ENCODE measurements at regions not wholly inside any gene's neighbourhood (a gene's known extent, or its start where the extent isn't known, plus 50 kb on each side); places are given as distances from the start of the nearest gene placed in this dataset.

DNA sequence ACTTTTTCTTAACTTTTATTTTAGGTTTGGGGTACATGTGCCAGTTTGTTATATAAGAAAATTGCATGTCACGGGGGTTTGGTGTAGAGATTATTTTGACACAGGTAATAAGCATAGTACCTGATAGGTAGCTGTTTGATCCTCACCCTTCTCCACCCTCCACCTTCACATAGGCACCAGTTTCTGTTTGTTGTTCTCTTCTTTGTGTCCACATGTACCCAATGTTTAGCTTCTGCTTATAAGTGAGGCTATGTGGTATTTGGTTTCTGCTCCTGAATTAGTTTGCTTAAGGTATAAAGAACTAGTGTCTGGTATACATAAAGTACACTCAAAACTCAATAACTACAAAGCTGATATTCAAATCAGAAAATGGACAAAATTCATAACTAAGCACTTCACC, 654.6 kb upstream of the LINC00305 start:
- TF ChIP-seq, protein P1, sequence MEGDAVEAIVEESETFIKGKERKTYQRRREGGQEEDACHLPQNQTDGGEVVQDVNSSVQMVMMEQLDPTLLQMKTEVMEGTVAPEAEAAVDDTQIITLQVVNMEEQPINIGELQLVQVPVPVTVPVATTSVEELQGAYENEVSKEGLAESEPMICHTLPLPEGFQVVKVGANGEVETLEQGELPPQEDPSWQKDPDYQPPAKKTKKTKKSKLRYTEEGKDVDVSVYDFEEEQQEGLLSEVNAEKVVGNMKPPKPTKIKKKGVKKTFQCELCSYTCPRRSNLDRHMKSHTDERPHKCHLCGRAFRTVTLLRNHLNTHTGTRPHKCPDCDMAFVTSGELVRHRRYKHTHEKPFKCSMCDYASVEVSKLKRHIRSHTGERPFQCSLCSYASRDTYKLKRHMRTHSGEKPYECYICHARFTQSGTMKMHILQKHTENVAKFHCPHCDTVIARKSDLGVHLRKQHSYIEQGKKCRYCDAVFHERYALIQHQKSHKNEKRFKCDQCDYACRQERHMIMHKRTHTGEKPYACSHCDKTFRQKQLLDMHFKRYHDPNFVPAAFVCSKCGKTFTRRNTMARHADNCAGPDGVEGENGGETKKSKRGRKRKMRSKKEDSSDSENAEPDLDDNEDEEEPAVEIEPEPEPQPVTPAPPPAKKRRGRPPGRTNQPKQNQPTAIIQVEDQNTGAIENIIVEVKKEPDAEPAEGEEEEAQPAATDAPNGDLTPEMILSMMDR (IDR thresholded peaks at IDR 0.05; ENCODE audit: borderline replicate concordance, insufficient read depth, low read depth, low read length): no peak
- no peak overlapping the region for H3K4me3 ChIP-seq (ENCODE audit: low read depth, low read length)

DNA sequence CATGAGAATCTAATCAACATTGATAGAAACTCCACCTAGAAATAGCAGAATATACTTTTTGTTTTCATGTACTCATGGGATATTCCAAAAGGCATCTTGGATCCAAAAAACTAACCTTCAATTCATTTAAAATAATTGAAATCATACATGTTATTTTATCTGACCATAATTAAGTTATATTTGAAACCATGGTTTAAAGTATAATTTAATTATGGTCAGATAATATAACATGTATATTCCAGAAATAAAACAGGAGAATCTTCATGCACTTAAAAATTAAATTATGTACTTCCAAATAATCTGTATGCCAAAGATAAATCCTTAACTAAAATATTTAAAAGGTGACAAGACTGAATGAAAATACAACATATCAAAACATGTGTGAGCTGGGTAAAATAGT, 651.3 kb upstream of the LINC00305 start:
- no peak overlapping the region for H3K4me3 ChIP-seq (ENCODE audit: low read depth, low read length)
- TF ChIP-seq, protein P1 (IDR thresholded peaks at IDR 0.05; ENCODE audit: borderline replicate concordance, insufficient read depth, low read depth, low read length): no peak

DNA sequence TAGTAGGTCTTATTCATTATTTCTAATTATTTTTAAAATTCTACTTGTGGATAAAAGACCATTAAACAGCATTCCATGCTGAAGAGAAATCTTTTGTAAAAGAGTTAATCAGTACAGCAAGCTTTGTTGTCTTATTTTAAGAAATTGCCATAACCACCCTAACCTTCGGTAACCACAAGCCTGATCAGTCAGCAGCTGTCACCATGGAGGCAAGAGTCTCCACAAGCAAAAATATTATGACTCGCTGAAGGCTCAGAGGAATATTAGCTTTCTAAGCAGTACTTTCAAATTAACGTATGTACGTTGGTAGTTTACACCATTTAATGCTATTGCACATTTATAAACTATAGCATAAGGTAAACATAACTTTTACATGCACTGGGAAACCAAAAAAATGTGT, 650.5 kb upstream of the LINC00305 start:
- H3K4me3 ChIP-seq (ENCODE audit: low read depth, low read length): no peak overlapping the region
- TF ChIP-seq, protein P1 (IDR thresholded peaks at IDR 0.05; ENCODE audit: borderline replicate concordance, insufficient read depth, low read depth, low read length): no peak

DNA sequence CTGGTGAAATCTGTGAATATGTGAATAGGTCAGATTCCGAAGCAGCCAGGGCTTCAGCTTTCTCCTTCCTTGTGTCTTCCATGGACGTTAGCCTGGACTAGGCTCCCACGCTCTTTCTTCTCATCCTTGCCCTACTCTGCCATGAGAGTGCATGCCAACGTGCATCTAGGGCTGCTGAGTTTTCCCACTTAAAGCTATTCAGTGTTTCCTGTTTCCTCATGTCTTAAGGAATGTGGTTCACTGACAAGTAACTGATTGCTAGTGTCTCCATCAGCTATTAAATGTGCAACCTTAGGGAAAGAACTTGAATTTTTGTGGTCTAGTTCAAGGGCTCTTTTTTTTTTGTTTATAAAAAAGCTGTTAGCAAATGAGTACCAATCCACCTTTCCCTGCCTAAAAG, 642.3 kb upstream of the LINC00305 start:
- TF ChIP-seq, protein P1 (IDR thresholded peaks at IDR 0.05; ENCODE audit: borderline replicate concordance, insufficient read depth, low read depth, low read length): no peak
- H3K4me3 ChIP-seq (ENCODE audit: low read depth, low read length): no peak overlapping the region

DNA sequence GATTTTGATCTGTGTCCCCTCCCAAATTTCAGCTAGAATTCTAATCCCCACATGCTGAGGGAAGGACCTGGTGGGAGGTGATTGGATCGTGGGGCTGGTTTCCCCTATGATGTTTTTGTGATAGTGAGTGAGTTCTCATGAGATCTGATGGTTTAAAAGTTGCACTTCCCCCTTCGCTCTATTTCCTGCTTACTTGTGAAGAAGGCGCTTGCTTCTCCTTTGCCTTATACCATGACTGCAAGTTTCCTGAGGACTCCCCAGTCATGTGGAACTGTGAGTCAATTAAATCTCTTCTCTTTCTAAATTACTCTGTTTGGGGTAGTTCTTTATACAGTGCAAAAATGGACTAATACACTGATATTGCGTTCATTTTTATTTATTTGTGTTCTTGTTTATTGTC, 636.8 kb upstream of the LINC00305 start:
- H3K4me3 ChIP-seq (ENCODE audit: low read depth, low read length): no peak overlapping the region
- TF ChIP-seq, protein P1 (IDR thresholded peaks at IDR 0.05; ENCODE audit: borderline replicate concordance, insufficient read depth, low read depth, low read length): no peak

- TF ChIP-seq, protein P1 (IDR thresholded peaks at IDR 0.05; ENCODE audit: borderline replicate concordance, insufficient read depth, low read depth, low read length): no peak
- H3K4me3 ChIP-seq (ENCODE audit: low read depth, low read length): no peak overlapping the region
Observed at GRCh38 chr18:64777556-64777955, 628.7 kb upstream of the LINC00305 start.

DNA sequence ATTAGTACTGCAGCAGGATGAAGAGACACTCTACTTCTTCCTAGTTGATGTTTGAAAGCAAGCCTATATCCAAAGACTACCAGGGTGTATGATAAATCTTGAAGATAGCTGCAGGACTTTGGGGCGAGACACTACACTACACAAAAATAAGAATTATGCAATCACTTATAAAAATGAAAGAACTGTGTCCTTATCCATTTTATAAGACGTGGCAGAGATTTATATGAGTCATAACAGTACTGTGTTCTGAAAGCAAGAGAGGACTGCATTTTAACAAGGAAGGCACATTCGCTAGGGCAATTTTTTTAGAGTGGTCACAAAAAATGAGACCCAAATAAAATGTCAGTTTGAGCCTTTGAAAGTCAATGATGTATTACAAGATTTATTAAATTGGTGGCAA, 617.0 kb upstream of the LINC00305 start:
- TF ChIP-seq, protein P1 (IDR thresholded peaks at IDR 0.05; ENCODE audit: borderline replicate concordance, insufficient read depth, low read depth, low read length): no peak
- H3K4me3 ChIP-seq (ENCODE audit: low read depth, low read length): no peak overlapping the region

All from GM12875 (cell line).